B cell (primary cell): ENCODE measurements at regions not wholly inside any gene's neighbourhood (a gene's known extent, or its start where the extent isn't known, plus 50 kb on each side); places are given as distances from the start of the nearest gene placed in this dataset.

ENCODE experiments used
- CTCF ChIP-seq: fragments of 200-600 bp; IDR thresholded peaks from one replicate; pipeline ENCODE4 v1.8.0; 2022; ENCODE audit warnings: antibody characterized with exemption, mild to moderate bottlenecking
- EZH2 ChIP-seq: IDR thresholded peaks from 2 replicates; pipeline ENCODE4 v1.6.1; 2012; ENCODE audit warnings: borderline replicate concordance, low read depth, mild to moderate bottlenecking, moderate library complexity, low read length; ENCODE audit not compliant: insufficient read depth, poor library complexity, severe bottlenecking

- TF ChIP-seq CTCF (no peak), EZH2 (no peak)
These were observed 63.3 kb upstream of the CHST15 start for GRCh38 chr10:124156524-124157260.
